ENCODE measurements at regions not wholly inside any gene's neighbourhood (a gene's known extent, or its start where the extent isn't known, plus 50 kb on each side); places are given as distances from the start of the nearest gene placed in this dataset.

DNA sequence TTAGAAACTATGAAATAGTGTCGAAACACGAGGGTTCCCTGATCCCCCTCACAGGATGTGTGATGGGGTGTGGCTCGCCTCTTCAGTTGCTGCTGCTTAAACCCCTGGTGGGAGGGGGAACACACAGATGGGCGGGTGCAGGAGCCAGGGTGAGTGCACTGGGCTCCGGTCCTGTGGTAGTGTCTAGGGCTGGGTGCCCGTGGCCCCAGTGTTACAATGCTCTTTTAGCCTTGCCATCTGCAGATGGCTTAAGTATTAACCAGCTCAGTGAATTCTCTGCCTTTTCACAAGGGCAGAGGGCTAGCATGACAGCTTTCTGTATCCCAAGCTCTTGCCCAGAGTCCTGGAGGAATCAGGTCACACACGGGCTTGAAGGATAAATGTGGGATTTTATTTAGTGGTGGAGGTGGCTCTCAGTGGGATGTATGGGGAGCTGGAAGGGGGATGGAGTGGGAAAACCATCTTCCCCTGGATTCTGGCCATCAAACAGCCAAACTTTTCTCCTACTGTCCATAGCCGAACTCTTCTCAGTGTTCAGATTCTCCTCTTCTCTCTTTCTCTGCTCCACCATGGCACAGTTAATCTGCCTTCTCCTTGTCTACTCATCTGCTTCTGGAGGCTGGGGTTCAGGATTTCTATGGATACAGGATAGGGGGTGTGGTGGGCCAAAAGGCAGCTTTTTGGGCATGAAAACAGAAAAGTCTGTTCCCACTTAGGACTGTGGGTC, 659.0 kb downstream of the EPM2A start:
- TF ChIP-seq POLR2AphosphoS5 (IDR thresholded peaks at IDR 0.05; ENCODE audit: insufficient read depth in 1 of 2, low read depth in 1 of 2) = no peak
- TF ChIP-seq POLR2A (IDR thresholded peaks at IDR 0.05) = no peak
- TF ChIP-seq, protein P1, sequence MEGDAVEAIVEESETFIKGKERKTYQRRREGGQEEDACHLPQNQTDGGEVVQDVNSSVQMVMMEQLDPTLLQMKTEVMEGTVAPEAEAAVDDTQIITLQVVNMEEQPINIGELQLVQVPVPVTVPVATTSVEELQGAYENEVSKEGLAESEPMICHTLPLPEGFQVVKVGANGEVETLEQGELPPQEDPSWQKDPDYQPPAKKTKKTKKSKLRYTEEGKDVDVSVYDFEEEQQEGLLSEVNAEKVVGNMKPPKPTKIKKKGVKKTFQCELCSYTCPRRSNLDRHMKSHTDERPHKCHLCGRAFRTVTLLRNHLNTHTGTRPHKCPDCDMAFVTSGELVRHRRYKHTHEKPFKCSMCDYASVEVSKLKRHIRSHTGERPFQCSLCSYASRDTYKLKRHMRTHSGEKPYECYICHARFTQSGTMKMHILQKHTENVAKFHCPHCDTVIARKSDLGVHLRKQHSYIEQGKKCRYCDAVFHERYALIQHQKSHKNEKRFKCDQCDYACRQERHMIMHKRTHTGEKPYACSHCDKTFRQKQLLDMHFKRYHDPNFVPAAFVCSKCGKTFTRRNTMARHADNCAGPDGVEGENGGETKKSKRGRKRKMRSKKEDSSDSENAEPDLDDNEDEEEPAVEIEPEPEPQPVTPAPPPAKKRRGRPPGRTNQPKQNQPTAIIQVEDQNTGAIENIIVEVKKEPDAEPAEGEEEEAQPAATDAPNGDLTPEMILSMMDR (IDR thresholded peaks at IDR 0.05) = no peak
- no peak for DNase-seq (ENCODE audit: extremely low spot score in 2 of 2)
- Histone ChIP-seq H3K27ac (no peak overlapping the region), H3K4me3 (no peak overlapping the region), H3K27me3 (no peaks in the 10 kb centered on the region), H3K9me3 (no peaks in the 10 kb centered on the region), H3K4me1 (no peaks in the 10 kb centered on the region), H3K36me3 (no peaks in the 10 kb centered on the region)
- intact Hi-C loops (cut with DNase I) = no loop called here

DNA sequence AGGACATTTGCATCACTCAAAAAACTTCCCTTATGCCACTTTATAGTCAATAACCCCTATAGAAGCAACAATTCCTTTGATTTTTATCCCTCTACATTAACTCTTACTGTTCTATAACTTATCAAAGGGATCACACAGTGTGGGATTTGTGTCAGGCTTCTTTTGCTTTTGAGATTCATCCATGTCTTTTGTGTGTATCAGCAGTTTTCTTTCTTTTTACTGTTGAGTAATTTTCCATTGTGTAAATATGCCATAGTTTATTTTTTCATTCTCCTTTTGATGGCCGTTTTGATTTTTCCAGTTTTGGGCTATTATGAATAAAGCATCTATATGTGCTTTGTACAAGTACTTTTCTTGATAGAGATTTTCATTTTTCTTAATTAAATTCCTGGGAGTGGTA, 657.9 kb downstream of the EPM2A start:
- intact Hi-C loops (cut with DNase I) = no loop called here
- Histone ChIP-seq H3K4me1 (no peaks in the 10 kb centered on the region), H3K27ac (no peak overlapping the region), H3K27me3 (no peaks in the 10 kb centered on the region), H3K36me3 (no peaks in the 10 kb centered on the region), H3K9me3 (no peaks in the 10 kb centered on the region), H3K4me3 (no peak overlapping the region)
- TF ChIP-seq, protein P1 (IDR thresholded peaks at IDR 0.05) = no peak
- TF ChIP-seq POLR2AphosphoS5 (IDR thresholded peaks at IDR 0.05; ENCODE audit: insufficient read depth in 1 of 2, low read depth in 1 of 2) (no peak), POLR2A (IDR thresholded peaks at IDR 0.05) (no peak)
- DNase-seq (ENCODE audit: extremely low spot score in 2 of 2) = no peak

DNA sequence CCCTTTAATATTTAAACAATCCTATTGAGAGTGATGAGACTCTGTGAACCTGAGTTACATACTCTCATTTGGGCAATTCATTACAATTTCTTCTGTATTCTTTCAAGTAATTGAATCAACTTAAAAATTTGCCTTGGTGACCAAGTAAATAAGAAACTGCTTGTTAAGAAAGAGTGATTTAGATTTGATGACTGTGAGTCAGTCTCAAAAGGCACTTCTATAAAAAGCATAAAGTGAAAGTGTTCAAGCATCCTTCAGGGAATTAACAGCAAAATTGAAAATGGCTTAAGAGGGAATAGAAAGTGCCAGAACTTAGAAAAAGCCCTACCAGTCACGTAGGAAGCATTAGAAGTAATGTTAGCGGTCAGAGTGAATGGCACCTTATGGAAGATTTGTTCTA, 654.7 kb downstream of the EPM2A start:
- Histone ChIP-seq H3K9me3 (no peaks in the 10 kb centered on the region), H3K27ac (no peak overlapping the region), H3K4me1 (no peaks in the 10 kb centered on the region), H3K36me3 (no peaks in the 10 kb centered on the region), H3K4me3 (no peak overlapping the region), H3K27me3 (no peaks in the 10 kb centered on the region)
- TF ChIP-seq, protein P1 (IDR thresholded peaks at IDR 0.05) = no peak
- TF ChIP-seq POLR2AphosphoS5 (IDR thresholded peaks at IDR 0.05; ENCODE audit: insufficient read depth in 1 of 2, low read depth in 1 of 2) = no peak
- TF ChIP-seq POLR2A (IDR thresholded peaks at IDR 0.05) = no peak
- DNase-seq (ENCODE audit: extremely low spot score in 2 of 2) = no peak
- intact Hi-C loops (cut with DNase I) = no loop called here

DNA sequence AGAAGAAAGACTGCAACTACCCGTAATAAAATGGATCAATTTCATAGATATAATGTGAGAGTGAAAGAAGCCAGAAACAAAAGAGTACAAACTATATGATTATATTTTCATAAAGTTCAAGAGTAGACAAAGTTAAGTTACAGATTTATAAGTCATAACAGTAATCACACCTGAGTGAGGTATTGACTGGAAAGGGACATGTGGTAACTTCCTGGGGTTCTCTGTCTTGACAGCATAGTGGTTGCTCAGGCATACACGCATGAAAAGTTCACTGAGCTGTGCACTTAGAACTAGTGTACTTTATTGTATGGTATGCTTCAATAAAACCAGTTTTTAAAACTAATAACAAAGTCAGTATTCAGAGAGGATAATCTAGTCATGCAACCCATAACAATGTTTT, 653.6 kb downstream of the EPM2A start:
- TF ChIP-seq POLR2AphosphoS5 (IDR thresholded peaks at IDR 0.05; ENCODE audit: insufficient read depth in 1 of 2, low read depth in 1 of 2) = no peak
- TF ChIP-seq, protein P1 (IDR thresholded peaks at IDR 0.05) = no peak
- TF ChIP-seq POLR2A (IDR thresholded peaks at IDR 0.05) = no peak
- H3K4me1 ChIP-seq = no peaks in the 10 kb centered on the region
- H3K9me3 ChIP-seq = no peaks in the 10 kb centered on the region
- H3K36me3 ChIP-seq = no peaks in the 10 kb centered on the region
- intact Hi-C loops (cut with DNase I) = no loop called here
- no peaks in the 10 kb centered on the region for H3K27me3 ChIP-seq
- H3K27ac ChIP-seq = no peak overlapping the region
- H3K4me3 ChIP-seq = no peak overlapping the region
- no peak for DNase-seq (ENCODE audit: extremely low spot score in 2 of 2)

DNA sequence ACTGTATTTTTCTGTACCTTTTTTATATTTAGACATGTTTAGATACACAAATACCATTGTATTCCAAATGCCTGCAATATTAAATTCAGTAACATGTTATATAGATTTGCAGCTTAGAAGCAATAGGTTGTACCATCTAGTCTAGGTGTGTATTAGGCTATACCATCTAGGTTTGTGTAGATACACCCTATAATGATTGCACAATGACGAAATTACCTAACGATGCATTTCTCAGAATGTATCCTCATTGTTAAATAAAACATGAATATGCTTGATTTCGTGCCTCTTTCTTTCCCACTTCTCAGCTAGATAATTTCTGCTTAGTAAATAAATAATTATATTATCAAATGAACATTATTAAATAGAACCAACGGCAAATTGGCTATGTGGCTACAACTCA, 653.0 kb downstream of the EPM2A start:
- no peak for DNase-seq (ENCODE audit: extremely low spot score in 2 of 2)
- no peaks in the 10 kb centered on the region for H3K36me3 ChIP-seq
- H3K9me3 ChIP-seq = no peaks in the 10 kb centered on the region
- TF ChIP-seq POLR2A (IDR thresholded peaks at IDR 0.05) (no peak), POLR2AphosphoS5 (IDR thresholded peaks at IDR 0.05; ENCODE audit: insufficient read depth in 1 of 2, low read depth in 1 of 2) (no peak)
- TF ChIP-seq, protein P1 (IDR thresholded peaks at IDR 0.05) = no peak
- intact Hi-C loops (cut with DNase I) = no loop called here
- H3K4me3 ChIP-seq = no peak overlapping the region
- H3K27ac ChIP-seq = no peak overlapping the region
- H3K4me1 ChIP-seq = no peaks in the 10 kb centered on the region
- H3K27me3 ChIP-seq = no peaks in the 10 kb centered on the region

Data from vagina (tissue), 2 donors.